MM.1S (cell line): ENCODE measurements at regions not wholly inside any gene's neighbourhood (a gene's known extent, or its start where the extent isn't known, plus 50 kb on each side); places are given as distances from the start of the nearest gene placed in this dataset.

Experiments used
- DNase-seq: peaks from one replicate; pipeline ENCODE4 v3.0.0-alpha.2; 2015
- H2AFZ ChIP-seq: fragments of 300-600 bp; sonication (generic); 2 replicates; pipeline ENCODE4 v1.6.0; 2016; ENCODE audit warnings: antibody characterized with exemption, low read length
- H3F3A ChIP-seq: fragments of 300-600 bp; sonication (generic); 2 replicates; pipeline ENCODE4 v1.6.1; 2016; ENCODE audit warnings: mild to moderate bottlenecking, antibody characterized with exemption, low read length, moderate library complexity, mixed read lengths; ENCODE audit not compliant: insufficient read depth
- H3K27ac ChIP-seq: fragments of 300-600 bp; sonication (generic); 2 replicates; pipeline ENCODE4 v1.5.1; 2016; ENCODE audit warnings: mild to moderate bottlenecking, low read length
- H3K27me3 ChIP-seq: fragments of 300-600 bp; sonication (generic); replicated peaks from 2 replicates; pipeline ENCODE4 v1.6.0; 2016; ENCODE audit warnings: low read length; ENCODE audit not compliant: insufficient read depth
- H3K36me3 ChIP-seq: fragments of 300-600 bp; sonication (generic); replicated peaks from 2 replicates; pipeline ENCODE4 v1.6.1; 2016; ENCODE audit warnings: mild to moderate bottlenecking, low read length, mixed read lengths; ENCODE audit not compliant: insufficient read depth
- H3K4me1 ChIP-seq: fragments of 300-600 bp; sonication (generic); 2 replicates; pipeline ENCODE4 v1.6.1; 2016; ENCODE audit warnings: low read length, mixed read lengths
- H3K4me2 ChIP-seq: fragments of 300-600 bp; sonication (generic); 2 replicates; pipeline ENCODE4 v1.6.0; 2016; ENCODE audit warnings: low read depth, low read length
- H3K4me3 ChIP-seq: fragments of 300-600 bp; sonication (generic); 2 replicates; pipeline ENCODE4 v1.5.1; 2016; ENCODE audit warnings: low read length, mixed read lengths
- H3K79me2 ChIP-seq: fragments of 300-600 bp; sonication (generic); 2 replicates; pipeline ENCODE4 v1.6.1; 2016; ENCODE audit warnings: mixed run types, low read length, mixed read lengths
- H3K9ac ChIP-seq: fragments of 300-600 bp; sonication (generic); 2 replicates; pipeline ENCODE4 v1.6.1; 2016; ENCODE audit warnings: low read length, mixed read lengths
- H3K9me2 ChIP-seq: fragments of 300-600 bp; sonication (generic); replicated peaks from 2 replicates; pipeline ENCODE4 v1.6.1; 2016; ENCODE audit warnings: mild to moderate bottlenecking, low read length, mixed read lengths; ENCODE audit not compliant: insufficient read depth
- H3K9me3 ChIP-seq: fragments of 300-600 bp; sonication (generic); replicated peaks from 2 replicates; pipeline ENCODE4 v1.6.1; 2016; ENCODE audit warnings: mild to moderate bottlenecking, low read length, mixed read lengths; ENCODE audit not compliant: insufficient read depth
- H4K20me1 ChIP-seq: fragments of 300-600 bp; sonication (generic); 2 replicates; pipeline ENCODE4 v1.6.1; 2016; ENCODE audit warnings: mild to moderate bottlenecking, low read length, moderate library complexity, mixed read lengths; ENCODE audit not compliant: insufficient read depth
- EZH2 ChIP-seq: fragments of 300-600 bp; sonication (generic); optimal IDR thresholded peaks from 2 replicates; pipeline ENCODE3; 2017; ENCODE audit warnings: low read depth, mild to moderate bottlenecking, antibody characterized with exemption, low read length, mixed read lengths
- EZH2phosphoT487 ChIP-seq: fragments of 300-600 bp; sonication (generic); IDR thresholded peaks from 2 replicates; pipeline ENCODE4 v1.6.1; 2018; ENCODE audit warnings: antibody characterized with exemption, low read length
- TF ChIP-seq, protein P1 (sequence below): fragments of 300-600 bp; sonication (generic); IDR thresholded peaks from 2 replicates; pipeline ENCODE4 v1.5.1; 2016; ENCODE audit warnings: antibody characterized with exemption, low read length, mixed read lengths

- H3K4me2 ChIP-seq, result no peak overlapping the region
- H3K4me1 ChIP-seq, result no peaks in the 10 kb centered on the region
- H3F3A ChIP-seq, result no peaks in the 10 kb centered on the region
- no peak for TF ChIP-seq EZH2
- TF ChIP-seq EZH2phosphoT487, result no peak
- TF ChIP-seq, protein P1, sequence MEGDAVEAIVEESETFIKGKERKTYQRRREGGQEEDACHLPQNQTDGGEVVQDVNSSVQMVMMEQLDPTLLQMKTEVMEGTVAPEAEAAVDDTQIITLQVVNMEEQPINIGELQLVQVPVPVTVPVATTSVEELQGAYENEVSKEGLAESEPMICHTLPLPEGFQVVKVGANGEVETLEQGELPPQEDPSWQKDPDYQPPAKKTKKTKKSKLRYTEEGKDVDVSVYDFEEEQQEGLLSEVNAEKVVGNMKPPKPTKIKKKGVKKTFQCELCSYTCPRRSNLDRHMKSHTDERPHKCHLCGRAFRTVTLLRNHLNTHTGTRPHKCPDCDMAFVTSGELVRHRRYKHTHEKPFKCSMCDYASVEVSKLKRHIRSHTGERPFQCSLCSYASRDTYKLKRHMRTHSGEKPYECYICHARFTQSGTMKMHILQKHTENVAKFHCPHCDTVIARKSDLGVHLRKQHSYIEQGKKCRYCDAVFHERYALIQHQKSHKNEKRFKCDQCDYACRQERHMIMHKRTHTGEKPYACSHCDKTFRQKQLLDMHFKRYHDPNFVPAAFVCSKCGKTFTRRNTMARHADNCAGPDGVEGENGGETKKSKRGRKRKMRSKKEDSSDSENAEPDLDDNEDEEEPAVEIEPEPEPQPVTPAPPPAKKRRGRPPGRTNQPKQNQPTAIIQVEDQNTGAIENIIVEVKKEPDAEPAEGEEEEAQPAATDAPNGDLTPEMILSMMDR, result no peak
- H3K9ac ChIP-seq, result no peak overlapping the region
- H3K27ac ChIP-seq, result no peak overlapping the region
- no peak overlapping the region for H3K4me3 ChIP-seq
- no peaks in the 10 kb centered on the region for H3K9me2 ChIP-seq
- no peaks in the 10 kb centered on the region for H3K36me3 ChIP-seq
- no peaks in the 10 kb centered on the region for H3K9me3 ChIP-seq
- peaks cover 91% of the 10 kb centered on the region for H3K27me3 ChIP-seq
- H3K79me2 ChIP-seq, result no peaks in the 10 kb centered on the region
- H4K20me1 ChIP-seq, result no peaks in the 10 kb centered on the region
- H2AFZ ChIP-seq, result no peak overlapping the region
- no peak for DNase-seq
Measured at GRCh38 chr7:155883491-155884224, 71.4 kb upstream of the SHH start.

GRCh38 chr7:155882596-155882995, 70.3 kb upstream of the SHH start:
- H3K27ac ChIP-seq, result no peak overlapping the region
- no peaks in the 10 kb centered on the region for H3K9me2 ChIP-seq
- TF ChIP-seq, protein P1, result no peak
- TF ChIP-seq EZH2phosphoT487, result no peak
- no peak for TF ChIP-seq EZH2
- no peak overlapping the region for H3K4me3 ChIP-seq
- H3K4me2 ChIP-seq, result no peak overlapping the region; the same call in 1 of the 2 replicates
- no peaks in the 10 kb centered on the region for H3F3A ChIP-seq
- H3K27me3 ChIP-seq, result peaks cover 85% of the 10 kb centered on the region
- H3K4me1 ChIP-seq, result no peaks in the 10 kb centered on the region
- no peak for DNase-seq
- H2AFZ ChIP-seq, result no peak overlapping the region
- H3K9ac ChIP-seq, result no peak overlapping the region
- no peaks in the 10 kb centered on the region for H3K9me3 ChIP-seq
- H3K36me3 ChIP-seq, result no peaks in the 10 kb centered on the region
- no peaks in the 10 kb centered on the region for H4K20me1 ChIP-seq
- no peaks in the 10 kb centered on the region for H3K79me2 ChIP-seq

DNA sequence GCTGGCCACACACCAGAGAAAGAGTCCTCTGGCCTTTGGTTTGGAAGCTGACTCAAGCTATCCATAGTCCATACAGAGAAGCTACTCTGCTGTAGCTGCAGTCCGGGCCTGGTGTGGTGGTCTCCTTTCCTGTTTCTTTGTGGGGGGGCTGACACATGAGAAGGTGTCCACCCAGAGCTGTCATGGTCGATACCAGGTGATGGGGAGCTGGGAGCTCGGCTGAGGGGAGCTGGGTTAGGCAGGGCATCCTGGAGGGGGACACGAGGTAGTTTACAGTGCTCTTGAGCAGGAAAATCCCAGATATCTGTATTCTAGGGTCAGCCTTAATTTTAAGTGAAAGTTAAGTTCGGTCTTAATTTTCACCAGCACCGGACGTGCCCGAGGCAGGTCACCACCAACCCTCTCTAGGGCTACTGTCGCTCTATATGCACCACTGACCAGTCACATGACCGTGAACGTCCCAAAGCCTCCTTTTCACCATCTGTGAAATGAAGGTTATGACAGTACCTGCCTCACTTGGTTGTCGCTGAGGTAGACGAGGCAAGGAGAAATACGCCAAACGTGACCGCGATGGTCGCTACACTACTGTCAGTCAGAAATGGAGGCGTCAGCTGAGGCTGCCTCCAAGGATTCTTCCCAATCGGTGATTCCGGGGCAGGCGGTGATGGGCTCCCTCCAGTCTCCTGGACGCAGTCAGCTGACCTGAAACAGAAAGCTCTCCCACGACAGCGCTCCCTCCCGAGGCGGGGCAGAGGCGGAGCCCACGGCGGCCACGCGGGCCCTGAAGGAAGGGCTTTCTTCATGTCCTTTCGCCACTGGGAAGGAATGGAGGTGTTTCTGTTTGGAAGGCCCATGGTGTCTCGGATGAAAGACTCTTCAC, 69.4 kb upstream of the SHH start:
- H3F3A ChIP-seq, result no peaks in the 10 kb centered on the region
- H3K9me3 ChIP-seq, result no peaks in the 10 kb centered on the region
- H3K36me3 ChIP-seq, result no peaks in the 10 kb centered on the region
- H3K4me1 ChIP-seq, result no peaks in the 10 kb centered on the region
- DNase-seq, result no peak
- H3K4me3 ChIP-seq, result peak overlapping the region; percentile 16; the same call in 1 of the 2 replicates
- no peak overlapping the region for H3K27ac ChIP-seq
- no peaks in the 10 kb centered on the region for H3K79me2 ChIP-seq
- H4K20me1 ChIP-seq, result no peaks in the 10 kb centered on the region
- peaks cover 85% of the 10 kb centered on the region for H3K27me3 ChIP-seq
- no peak overlapping the region for H3K9ac ChIP-seq
- H3K4me2 ChIP-seq, result peak overlapping the region; percentile 7; the same call in 1 of the 2 replicates
- no peaks in the 10 kb centered on the region for H3K9me2 ChIP-seq
- TF ChIP-seq EZH2 (no peak), EZH2phosphoT487 (no peak)
- TF ChIP-seq, protein P1, result no peak
- no peak overlapping the region for H2AFZ ChIP-seq
